HG02678 (cell line): ENCODE measurements at regions not wholly inside any gene's neighbourhood (a gene's known extent, or its start where the extent isn't known, plus 50 kb on each side); places are given as distances from the start of the nearest gene placed in this dataset.
"Not testable (repeated sequence)": the region's sequence is repeated elsewhere in the genome, so short reads cannot be mapped to it uniquely, and the experiment has no call there.

Experiments
- ATAC-seq: cut with Tn5 transposase; IDR thresholded peaks from one replicate; pipeline ENCODE4 v1.9.1; 2021; ENCODE audit warnings: mild to moderate bottlenecking, moderate library complexity; ENCODE audit not compliant: unreplicated experiment

GRCh38 chr21:35303085-35303484 lies 254.0 kb upstream of the RUNX1 start:
- no peak for ATAC-seq

GRCh38 chr21:35298757-35299156 lies 249.7 kb upstream of the RUNX1 start:
- no peak for ATAC-seq

GRCh38 chr21:35297665-35298064 lies 248.6 kb upstream of the RUNX1 start:
- ATAC-seq: no peak

GRCh38 chr21:35294231-35294898 lies 245.3 kb upstream of the RUNX1 start:
- no peak for ATAC-seq

DNA sequence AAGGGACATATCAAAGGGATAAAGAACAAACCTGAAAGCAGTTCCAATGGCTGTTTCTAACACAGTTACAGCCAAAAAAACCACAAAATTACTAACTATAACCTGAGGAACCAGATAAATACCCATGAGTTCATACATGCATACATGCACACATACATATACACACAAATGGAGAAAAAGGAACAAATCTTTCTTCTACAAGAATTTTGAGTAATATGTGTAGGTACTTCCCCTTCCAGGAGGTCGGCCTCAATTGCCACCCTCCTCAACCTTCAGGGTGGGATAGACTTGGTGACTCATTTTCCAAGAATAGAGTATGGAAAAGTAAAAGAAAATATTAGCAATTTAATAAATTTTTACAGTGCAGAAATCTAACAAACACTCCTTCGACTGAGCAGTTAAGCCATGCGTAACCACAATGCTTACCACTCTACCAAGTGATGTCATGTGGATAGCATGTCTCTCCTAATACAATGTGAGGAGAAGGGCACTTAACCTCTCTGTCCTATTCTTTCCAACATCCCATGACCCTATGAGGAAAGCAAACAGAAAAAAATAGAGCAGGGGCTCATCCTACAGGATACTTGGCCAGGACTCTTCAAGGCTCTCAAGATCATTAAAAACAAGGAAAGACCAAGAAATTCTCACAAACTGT lies 243.0 kb upstream of the RUNX1 start:
- no peak for ATAC-seq

DNA sequence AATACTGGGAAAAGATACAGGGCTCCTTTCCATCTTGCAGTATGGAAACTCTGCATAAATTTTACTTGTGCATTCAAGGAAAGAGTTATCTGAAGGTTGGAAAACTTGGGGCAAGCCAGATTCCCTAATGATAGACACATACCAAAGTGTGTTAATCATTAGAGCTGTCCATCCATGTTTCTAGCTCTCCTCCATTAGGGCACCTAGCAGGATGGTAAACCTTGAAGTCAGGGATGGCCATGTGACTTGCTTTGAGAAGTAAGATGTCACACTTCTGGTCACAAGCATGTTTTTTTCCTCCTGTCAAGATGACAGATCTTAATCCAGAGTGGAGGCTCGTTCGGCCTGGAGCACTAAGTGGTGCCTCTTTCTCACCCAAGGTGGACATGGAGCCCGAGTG lies 241.9 kb upstream of the RUNX1 start:
- no peak for ATAC-seq

- ATAC-seq: no peak
These were observed 239.1 kb upstream of the RUNX1 start for GRCh38 chr21:35288238-35288637.

- ATAC-seq: no peak
These were observed 235.1 kb upstream of the RUNX1 start for GRCh38 chr21:35284199-35284598.

DNA sequence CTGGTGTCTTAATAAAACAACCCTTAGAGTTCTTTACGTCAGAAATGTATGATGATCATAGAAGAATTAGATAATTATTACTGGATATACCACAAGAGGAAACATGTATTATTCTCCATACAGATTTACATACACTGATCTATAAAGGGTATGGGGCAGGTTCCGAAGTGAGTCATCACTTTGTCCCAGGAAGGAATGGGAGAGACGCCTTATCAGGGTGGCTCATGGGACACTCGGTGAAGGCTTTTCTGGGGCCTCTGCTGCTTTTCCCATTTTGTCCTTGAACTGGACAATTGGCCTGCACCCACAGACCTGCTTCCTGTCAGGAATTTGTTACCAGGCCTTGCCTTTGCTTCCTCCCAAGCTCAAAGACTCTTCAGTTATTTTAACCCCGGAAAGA lies 233.8 kb upstream of the RUNX1 start:
- ATAC-seq: no peak

GRCh38 chr21:35281956-35282355 lies 232.9 kb upstream of the RUNX1 start:
- ATAC-seq: no peak

DNA sequence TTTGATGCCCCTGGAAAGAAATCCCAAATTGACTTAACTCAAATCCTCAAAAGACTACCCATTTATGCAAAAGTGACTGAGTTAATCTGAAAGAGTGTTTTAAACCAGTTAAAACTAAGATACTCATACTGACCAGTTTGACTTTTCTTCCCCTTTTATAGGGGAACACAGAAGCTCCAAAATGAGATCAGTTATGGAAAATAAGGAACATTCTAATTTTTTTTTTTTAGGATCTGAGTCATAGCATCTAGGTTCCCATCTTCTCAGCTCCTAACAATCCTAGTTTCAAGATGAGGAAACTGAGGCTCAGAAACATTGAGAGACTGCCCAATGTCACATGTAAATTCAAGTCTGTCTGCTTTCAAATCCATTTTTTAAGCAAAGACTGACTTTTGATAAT lies 231.1 kb upstream of the RUNX1 start:
- no peak for ATAC-seq

DNA sequence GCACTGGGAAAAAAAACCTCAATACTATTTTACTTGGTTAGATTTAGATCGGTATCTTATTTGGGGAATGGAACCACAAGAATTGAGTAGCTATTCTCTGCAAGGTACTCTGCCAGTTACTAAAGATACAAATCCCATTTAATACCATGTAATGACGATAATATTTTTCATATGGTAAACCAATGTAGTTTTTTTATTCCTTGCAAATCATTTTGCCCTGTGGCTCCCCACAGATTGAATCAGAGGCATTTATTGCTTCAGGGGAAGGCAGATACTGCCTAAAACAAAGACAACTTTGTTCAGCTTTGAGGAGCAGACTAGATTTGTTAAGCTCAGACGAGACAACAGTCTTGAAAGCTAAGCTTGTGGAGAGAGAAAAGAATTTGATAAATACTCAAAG lies 226.7 kb upstream of the RUNX1 start:
- no peak for ATAC-seq

GRCh38 chr21:35274923-35275322 lies 225.8 kb upstream of the RUNX1 start:
- ATAC-seq: no peak

DNA sequence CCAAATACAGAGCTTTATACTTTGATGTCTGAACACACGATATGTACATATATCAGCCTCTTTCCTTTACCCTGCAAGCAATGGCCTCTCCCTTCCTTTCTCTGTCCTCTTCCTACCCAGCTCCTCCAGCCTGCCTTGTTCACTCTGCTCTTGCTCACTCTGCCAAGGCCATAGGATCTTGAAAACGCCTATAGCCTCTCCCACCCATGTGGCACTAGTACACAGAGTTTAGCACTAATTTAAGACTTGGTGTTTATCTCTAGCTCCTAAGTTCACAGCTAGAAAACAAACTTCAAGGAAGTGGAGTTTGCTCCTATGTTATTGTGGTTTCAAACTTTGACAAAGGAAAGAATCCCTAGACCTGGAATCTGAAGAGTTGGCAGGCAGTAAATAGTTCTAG lies 225.0 kb upstream of the RUNX1 start:
- no peak for ATAC-seq

DNA sequence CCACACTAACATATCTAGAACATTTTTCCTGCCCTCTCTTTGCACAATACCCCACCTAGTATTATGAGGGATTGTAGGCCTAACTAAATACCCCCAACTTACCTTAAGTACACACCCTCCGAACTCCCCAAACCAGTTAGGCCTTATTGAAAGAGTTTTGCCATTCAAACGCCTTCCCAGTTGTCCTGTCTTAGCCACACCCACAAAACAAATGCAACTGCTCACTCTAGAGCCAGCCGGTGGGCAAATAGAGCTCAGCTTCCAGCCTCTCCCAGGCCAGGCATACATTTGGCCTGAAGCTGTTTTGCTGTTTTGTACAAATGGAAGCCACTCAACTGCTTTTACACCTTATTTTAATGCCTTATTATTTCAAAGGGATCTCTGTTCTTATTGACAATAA lies 224.2 kb upstream of the RUNX1 start:
- no peak for ATAC-seq

GRCh38 chr21:35271344-35272118 lies 222.4 kb upstream of the RUNX1 start:
- not testable (repeated sequence) for ATAC-seq

GRCh38 chr21:35268817-35269216 lies 219.7 kb upstream of the RUNX1 start:
- no peak for ATAC-seq

- ATAC-seq: no peak
These were observed 219.2 kb upstream of the RUNX1 start for GRCh38 chr21:35268261-35268660.

DNA sequence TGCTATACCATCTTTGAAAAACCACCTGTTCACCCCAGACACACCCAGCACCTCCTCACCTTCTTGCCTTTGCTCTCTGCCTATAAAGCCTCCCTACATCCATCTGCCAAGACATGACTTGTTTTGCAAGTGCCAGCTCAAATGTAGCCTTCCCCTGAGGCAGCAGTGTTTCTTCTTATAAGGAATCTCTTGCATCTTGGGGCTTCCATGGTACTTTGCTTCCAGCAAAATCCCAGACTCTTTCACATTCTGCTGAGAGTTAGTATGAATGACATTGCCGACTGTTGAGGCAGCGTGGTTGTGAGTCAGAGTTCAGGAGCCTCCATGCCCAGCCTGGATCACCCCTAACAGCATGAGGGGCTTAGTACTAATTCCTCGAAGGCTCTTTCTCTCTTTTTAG lies 217.4 kb upstream of the RUNX1 start:
- no peak for ATAC-seq

DNA sequence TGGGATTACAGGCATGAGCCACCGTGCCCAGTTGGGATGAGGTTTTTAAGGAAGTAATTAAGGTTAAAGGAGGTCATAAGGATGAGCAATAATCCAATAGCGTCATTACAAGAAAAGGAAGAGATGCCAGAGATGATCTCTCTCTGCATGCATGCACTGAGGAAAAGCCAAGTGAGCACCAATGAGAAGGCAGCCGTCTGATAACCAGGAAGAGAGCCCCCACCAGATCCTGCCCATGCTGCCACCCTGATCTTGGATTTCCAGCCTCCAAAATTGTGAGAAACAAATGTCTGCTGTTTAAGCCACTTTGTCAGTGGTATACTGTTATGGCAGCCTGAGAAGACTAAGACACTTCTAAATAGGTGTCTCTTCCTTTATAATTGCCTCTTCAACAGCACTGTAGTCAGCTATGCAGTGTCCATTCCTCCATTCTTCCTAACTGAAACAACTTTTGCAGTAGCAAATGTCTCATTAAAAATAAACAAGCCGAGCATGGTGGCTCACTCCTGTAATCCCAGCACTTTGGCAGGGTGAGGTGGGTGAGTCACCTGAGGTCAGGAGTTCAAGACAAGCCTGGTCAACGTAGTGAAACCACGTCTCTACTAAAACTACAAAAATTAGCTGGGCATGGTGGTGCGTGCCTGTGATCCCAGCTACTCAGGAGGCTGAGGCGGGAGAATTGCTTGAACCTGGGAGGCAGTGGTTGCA lies 216.2 kb upstream of the RUNX1 start:
- ATAC-seq: no peak

DNA sequence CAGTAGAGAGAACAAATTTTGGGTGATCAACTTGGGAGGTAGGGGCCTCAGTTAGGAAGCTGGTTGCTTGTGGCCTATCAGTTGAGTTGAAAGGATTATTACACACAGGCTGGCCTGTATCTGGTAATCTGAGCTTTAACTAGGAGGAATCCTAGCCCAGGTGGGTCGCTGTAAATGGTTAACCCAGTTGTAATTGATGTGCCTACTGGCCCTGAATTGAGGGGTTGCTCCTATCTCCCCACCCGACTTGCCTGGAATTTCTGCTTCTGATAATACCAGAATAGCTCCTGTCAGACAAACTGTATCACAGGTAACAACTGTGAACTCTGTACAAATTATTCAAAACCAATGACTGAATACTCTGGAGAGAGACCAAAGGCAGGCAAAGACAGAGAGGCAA lies 210.4 kb upstream of the RUNX1 start:
- no peak for ATAC-seq

- ATAC-seq: no peak
These were observed 209.4 kb upstream of the RUNX1 start for GRCh38 chr21:35258521-35258920.
